ENCODE measurements at regions not wholly inside any gene's neighbourhood (a gene's known extent, or its start where the extent isn't known, plus 50 kb on each side); places are given as distances from the start of the nearest gene placed in this dataset.

- DNase-seq (ENCODE audit: extremely low spot score, insufficient read length, low read depth), result no peak
- no peak for FAIRE-seq
Measured at GRCh38 chr6:56005426-56005825, 130.0 kb upstream of the BMP5 start.

GRCh38 chr6:56004426-56004825, 129.0 kb upstream of the BMP5 start:
- DNase-seq (ENCODE audit: extremely low spot score, insufficient read length, low read depth), result no peak
- no peak for FAIRE-seq

DNA sequence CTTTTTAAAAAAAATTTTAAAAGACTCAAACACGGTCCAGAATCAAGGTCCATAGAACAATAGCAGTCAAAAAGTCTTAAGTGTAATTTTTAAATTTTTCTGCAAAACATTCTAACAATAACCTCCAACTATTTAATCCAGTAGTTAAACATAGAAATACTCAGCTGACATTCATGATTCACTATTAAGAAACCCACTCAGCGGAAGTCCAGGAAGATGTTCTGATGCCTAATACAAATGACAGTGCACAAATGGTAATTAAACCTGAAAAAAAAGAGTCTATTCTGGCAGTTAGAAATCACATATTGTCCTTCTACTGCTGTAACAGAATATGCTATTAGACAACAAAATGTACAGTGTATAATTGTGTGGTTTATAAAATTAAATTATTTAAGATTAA, 128.2 kb upstream of the BMP5 start:
- no peak for FAIRE-seq
- no peak for DNase-seq (ENCODE audit: extremely low spot score, insufficient read length, low read depth)

GRCh38 chr6:56002336-56002735, 126.9 kb upstream of the BMP5 start:
- DNase-seq (ENCODE audit: extremely low spot score, insufficient read length, low read depth), result no peak
- FAIRE-seq, result no peak

DNA sequence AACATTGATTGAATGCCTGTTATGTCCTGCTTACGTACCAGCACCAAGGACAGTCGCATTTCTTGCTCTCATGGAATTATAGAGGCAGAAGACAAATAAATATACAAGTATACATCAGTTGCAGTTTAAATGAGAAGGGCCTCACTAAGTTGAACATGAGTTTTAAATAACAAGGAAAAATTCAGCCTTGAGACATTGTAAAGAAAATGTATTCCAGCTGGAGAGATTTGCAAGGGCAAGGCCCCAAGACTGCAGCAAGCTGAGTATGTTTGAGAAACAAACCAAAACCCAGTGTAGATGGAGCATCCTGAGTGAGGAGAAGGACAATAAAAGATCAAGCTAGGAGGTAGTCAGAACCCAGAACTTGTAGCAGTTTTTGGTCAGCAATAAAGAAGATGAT, 123.2 kb upstream of the BMP5 start:
- DNase-seq (ENCODE audit: extremely low spot score, insufficient read length, low read depth), result no peak
- FAIRE-seq, result no peak

- no peak for FAIRE-seq
- no peak for DNase-seq (ENCODE audit: extremely low spot score, insufficient read length, low read depth)
Measured at GRCh38 chr6:55997223-55997874, 122.0 kb upstream of the BMP5 start.

DNA sequence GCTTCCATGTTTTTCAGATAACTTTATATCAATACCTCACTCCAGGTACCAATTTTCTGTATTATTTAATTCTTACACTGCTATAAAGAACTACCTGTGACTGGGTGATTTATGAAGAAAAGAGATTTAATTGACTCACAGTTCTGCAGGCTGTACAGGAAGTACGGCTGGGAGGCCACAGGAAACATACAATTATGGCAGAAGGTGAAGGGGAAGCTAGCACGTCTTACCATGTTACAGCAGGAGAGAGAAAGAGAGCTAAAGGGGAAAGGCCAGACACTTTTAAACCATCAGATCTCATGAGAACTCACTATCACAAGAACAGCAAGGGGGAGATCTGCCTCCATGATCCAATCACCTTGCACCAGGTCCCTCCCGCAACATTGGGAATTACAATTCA, 119.1 kb upstream of the BMP5 start:
- DNase-seq (ENCODE audit: extremely low spot score, insufficient read length, low read depth), result no peak
- no peak for FAIRE-seq

- no peak for DNase-seq (ENCODE audit: extremely low spot score, insufficient read length, low read depth)
- no peak for FAIRE-seq
Measured at GRCh38 chr6:55993418-55993817, 118.0 kb upstream of the BMP5 start.

DNA sequence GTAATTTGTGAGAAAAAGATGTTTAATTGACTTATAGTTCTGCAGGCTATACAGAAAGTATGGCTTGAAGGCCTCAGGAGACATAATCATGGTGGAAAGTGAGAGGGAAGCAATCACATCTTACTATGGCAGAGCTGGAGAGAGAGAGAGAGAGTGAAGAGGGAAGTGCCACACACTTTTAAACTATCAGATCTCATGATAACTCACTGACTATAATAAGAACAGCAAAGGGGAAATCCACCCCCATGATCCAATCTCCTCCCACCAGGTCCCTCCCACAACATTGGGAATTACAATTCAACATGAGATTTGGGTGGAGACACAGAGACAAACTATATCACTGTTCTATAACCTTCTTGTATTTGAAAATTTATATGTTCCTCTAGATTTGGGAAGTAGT, 117.2 kb upstream of the BMP5 start:
- no peak for DNase-seq (ENCODE audit: extremely low spot score, insufficient read length, low read depth)
- peak; percentile 61 for FAIRE-seq

- FAIRE-seq, result no peak
- DNase-seq (ENCODE audit: extremely low spot score, insufficient read length, low read depth), result no peak
Measured at GRCh38 chr6:55985309-55985708, 109.9 kb upstream of the BMP5 start.

DNA sequence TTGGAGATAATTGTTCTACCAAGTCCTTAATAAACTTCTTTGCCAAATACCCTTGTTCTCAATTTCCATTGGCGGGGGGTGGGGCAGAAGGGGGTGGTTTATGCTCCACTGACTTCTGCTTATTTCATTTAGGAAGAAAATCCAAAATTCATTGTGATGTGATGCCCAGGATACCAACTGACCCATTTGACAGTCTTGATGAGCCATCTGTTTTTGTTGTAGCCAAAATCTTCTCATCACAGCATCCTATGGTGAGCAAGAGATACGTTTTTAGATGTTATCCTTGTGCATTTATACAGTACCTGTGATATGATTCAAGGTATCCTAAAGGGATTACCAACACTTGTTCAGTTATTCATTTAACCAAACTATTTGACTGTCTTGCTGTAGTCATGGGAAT, 108.5 kb upstream of the BMP5 start:
- no peak for FAIRE-seq

GRCh38 chr6:55981660-55982059, 106.3 kb upstream of the BMP5 start:
- FAIRE-seq (no peak), DNase-seq (ENCODE audit: extremely low spot score, insufficient read length, low read depth) (no peak)

More for the DNA sequence above, 108.5 kb upstream of the BMP5 start:
- no peak for DNase-seq (ENCODE audit: extremely low spot score, insufficient read length, low read depth)

DNA sequence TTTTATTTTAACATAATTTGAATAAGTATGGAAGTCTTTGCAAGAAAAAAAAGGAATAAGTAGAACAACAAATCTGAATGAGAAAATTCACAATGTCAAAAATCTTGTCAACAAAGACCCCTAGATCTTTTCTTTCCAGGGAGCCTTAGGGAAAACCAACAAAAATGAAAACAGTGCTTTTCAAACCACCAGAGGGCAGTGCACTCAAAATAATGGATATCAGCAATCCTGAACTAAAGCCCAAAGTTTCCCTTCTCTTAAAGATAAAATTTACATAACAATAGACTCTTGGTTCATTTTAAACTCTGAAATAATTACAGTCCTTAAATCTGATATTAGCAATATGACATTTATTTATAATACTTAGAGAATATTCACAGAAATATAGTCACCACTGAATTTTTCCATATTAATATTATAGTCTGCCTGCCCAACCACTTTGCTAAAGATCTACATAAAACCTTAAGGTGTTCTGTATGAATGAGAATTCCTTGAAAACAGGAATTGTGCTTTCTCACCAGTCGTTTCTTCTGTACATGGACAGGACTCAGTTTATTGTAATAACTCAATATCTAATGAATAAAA, 105.3 kb upstream of the BMP5 start:
- FAIRE-seq (peak; percentile 69), DNase-seq (ENCODE audit: extremely low spot score, insufficient read length, low read depth) (no peak)

GRCh38 chr6:55979526-55979925, 104.1 kb upstream of the BMP5 start:
- DNase-seq (ENCODE audit: extremely low spot score, insufficient read length, low read depth) (no peak), FAIRE-seq (no peak)

DNA sequence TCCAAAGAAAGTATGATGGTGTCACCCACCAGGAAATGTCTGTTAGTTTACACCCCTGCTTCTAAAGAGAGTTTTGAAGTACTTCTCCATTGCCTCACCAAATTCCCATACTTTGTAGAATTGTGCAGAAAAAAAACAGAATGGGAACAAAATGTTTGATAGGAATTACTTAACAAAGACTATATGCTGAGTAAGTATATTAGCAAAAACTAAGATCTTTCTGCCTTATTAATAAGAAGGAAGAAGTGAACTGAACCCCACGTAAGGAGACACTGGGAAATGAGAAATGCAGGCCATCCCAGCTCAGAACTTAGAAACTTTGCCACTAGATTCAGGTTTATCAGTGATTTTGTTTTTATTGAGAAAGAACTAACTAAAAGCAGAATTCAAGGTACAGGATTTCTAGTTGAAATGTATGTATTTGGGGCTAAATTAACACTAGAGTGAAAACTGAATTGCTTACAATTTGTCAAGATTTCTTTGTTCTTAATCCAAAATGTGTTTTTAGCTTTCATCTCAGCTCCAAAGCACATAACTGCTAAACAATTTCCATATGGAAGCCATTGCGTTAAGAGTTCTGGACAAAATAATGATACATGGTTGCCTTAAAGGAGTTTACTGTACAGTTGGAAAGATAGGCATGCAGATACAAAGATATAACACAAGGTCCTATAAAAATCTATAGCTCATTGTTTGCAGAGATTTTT, 102.7 kb upstream of the BMP5 start:
- FAIRE-seq (no peak), DNase-seq (ENCODE audit: extremely low spot score, insufficient read length, low read depth) (no peak)

- FAIRE-seq (no peak), DNase-seq (ENCODE audit: extremely low spot score, insufficient read length, low read depth) (no peak)
Measured at GRCh38 chr6:55974688-55975087, 99.3 kb upstream of the BMP5 start.

DNA sequence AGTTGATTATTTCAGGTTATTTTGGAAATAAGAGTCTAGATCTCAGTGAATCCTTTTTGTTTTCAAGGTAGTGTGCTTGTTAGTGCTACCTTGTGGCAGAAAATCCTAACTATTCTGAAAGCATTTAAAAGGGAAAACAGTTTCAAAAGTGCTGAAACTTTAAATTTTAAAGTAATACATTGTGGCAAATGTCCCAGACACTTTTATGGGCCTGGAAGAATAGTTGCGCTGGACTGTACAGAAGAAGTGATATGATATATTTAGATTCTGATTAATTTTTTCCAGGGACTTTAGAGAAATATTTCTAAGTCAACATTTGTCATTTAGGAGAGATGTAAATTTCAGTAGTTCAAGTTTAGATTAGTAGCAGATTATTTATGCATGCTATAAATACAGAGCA, 96.7 kb upstream of the BMP5 start:
- FAIRE-seq (no peak), DNase-seq (ENCODE audit: extremely low spot score, insufficient read length, low read depth) (no peak)

GRCh38 chr6:55969526-55969925, 94.1 kb upstream of the BMP5 start:
- FAIRE-seq, result no peak
- DNase-seq (ENCODE audit: extremely low spot score, insufficient read length, low read depth), result no peak

GRCh38 chr6:55968926-55969325, 93.5 kb upstream of the BMP5 start:
- FAIRE-seq, result no peak
- no peak for DNase-seq (ENCODE audit: extremely low spot score, insufficient read length, low read depth)

DNA sequence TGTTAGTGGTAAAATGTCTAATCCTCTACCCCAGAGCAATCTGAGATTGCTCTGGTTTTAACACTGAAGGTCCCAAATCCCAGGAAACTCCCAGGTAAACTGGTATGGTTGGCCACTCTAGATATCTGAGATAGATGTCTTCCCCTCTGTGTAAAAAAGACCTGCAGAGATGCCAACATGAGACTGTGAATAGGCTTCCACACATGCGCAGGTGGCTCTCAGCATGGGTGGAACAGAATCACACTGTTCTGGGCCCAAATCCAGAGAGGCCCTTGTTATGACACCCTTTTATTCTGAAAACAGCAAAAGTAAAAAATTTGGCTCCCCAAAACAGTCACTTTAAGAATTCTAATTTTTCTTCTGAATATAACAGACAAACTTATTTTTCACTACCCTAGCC, 88.7 kb upstream of the BMP5 start:
- no peak for FAIRE-seq
- no peak for DNase-seq (ENCODE audit: extremely low spot score, insufficient read length, low read depth)

- FAIRE-seq (no peak), DNase-seq (ENCODE audit: extremely low spot score, insufficient read length, low read depth) (no peak)
Measured at GRCh38 chr6:55963301-55963700, 87.9 kb upstream of the BMP5 start.

DNA sequence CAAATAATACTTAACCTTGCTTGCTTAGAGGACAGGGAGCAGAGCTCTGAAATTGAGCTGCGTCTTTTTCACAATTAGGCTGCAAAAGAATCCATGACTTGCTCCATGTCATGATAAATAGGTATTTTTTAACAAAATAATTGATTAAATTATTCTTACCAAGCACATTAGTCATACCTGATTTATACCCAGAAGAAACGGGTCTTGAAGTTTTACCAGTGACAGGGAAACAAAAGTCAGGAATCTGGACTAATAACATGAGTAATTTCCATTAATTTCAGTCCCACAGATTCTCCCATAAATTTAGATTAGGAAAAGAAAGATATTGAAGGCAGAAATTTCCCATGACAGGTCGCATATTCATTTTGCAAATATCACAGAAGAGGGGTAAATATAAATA, 85.0 kb upstream of the BMP5 start:
- no peak for DNase-seq (ENCODE audit: extremely low spot score, insufficient read length, low read depth)
- FAIRE-seq, result no peak

Data from GM18507 (cell line).